G401 (cell line): ENCODE measurements at regions not wholly inside any gene's neighbourhood (a gene's known extent, or its start where the extent isn't known, plus 50 kb on each side); places are given as distances from the start of the nearest gene placed in this dataset.
A peak's percentile ranks its signal among the peaks of the same experiment; 100 is the strongest.

Experiments
- DNase-seq: peaks from one replicate; pipeline ENCODE4 v3.0.0-alpha.2; 2015; ENCODE audit warnings: low spot score
- in situ Hi-C: cut with HindIII; loops from 2 replicates; pipeline ENCODE4 v1.10.0; 2016; ENCODE audit warnings: low sequenced_read_pairs, mixed read lengths

DNA sequence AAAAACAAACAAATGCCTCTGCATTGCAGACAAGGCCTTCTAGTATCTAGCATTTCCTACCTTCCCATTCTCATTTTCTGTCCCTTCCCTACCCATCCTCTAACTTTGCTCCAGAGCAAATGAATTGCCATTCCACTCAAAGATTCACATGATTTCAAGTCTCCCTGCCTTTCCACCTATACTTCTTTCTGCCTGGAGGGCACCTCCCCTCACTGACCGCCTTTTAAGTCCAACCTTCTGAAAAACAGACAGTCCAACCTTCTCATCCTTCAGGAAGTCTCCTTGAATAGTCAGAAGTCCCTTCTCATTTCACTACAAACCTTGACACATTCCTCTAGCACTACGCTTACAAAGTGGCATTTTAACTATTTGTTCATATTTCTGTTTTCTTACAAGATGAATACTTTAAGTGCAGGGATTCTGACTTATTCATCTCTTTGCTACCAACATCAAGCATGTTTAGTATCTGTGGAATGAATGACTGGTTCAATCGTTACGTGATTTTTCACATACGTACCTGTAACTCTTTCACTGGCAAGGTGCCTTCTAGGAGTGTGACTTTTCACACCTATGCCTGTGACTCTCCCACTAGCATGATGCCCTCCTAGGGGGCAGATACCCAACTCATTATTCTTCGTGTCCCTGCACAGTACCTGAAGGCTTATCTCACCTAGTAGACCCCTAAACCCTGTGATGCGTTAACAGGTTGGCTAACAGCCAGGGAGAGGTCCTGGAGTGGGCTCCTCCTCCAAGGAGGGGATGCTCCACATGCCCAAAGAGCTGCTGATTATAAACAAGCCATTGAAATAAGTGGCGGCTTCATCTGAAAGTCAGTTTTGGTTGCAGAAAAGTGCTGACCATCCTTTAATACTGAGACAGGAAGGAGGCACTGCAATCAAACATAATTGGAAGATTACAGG lies 356.2 kb downstream of the MYCN start:
- DNase-seq: no peak
- in situ Hi-C loops: no loop called here

DNA sequence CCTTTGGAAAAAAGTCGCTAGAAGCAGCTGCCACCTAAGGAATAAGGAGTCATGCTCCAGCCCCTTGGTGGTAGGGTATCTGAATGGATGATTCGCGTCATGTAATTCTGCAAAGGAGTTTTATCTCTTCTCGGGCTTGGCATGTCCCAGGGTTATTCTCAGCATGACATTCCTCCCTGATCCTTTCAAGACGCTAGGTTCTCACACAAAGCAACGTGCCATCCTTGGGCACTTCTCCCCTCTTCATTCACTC lies 355.6 kb downstream of the MYCN start:
- in situ Hi-C loops: no loop called here
- no peak for DNase-seq

DNA sequence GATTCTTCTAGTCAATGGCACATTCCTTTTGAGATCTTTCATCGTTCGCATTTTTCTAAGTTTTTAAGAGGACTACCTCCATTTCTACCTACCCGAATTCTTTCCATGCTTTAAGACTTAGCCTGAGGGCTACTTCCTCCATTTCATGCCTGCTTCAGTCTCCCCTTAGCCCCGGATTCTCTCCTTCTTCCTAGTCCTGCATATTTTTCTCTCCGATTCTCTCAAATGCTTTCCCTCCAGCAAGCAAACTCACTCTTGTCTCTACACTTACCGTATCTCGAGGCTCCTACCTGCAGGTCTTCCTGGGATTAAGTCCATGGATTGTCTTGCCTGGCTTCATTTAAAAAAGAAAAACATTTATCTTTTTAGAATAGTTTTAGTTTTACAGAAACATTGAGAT lies 354.4 kb downstream of the MYCN start:
- in situ Hi-C loops: no loop called here
- no peak for DNase-seq

DNA sequence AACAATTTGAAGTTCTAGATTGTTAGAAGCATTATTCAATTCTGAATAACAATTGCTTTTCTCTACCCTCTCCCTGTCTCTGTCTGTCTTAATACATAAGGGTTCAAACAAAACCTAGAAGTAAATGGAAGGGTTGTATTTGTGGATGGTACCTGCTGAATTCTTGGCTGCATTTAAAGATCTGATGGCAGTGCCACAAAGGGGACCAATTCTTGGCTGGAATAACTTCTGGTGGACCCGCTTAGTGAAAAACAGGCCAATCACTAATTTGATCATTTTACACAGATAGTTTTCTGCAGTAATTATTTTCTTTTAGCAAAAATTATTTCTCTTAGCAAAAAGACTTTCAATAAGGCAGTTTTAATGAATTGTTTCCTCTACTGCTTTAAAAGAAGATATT lies 353.5 kb downstream of the MYCN start:
- in situ Hi-C loops: no loop called here
- DNase-seq: no peak

DNA sequence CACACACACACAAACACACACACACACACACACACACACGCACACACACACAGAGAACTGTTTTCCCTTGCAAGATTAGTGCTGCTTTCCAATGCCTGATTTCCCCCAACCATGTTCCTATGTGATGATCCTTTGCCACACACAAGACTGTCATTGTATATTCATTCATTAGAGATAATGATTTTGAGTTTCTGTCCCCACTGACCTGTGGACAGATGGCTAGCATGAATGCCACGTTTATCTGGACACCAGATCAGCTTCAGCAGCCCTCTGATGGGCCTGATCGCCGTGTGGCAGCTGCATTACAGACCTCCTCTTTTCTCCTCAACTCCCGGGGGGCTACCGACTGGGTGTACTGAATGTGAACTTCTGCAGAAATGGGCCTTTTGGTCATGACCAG lies 353.0 kb downstream of the MYCN start:
- DNase-seq: no peak
- in situ Hi-C loops: no loop called here

DNA sequence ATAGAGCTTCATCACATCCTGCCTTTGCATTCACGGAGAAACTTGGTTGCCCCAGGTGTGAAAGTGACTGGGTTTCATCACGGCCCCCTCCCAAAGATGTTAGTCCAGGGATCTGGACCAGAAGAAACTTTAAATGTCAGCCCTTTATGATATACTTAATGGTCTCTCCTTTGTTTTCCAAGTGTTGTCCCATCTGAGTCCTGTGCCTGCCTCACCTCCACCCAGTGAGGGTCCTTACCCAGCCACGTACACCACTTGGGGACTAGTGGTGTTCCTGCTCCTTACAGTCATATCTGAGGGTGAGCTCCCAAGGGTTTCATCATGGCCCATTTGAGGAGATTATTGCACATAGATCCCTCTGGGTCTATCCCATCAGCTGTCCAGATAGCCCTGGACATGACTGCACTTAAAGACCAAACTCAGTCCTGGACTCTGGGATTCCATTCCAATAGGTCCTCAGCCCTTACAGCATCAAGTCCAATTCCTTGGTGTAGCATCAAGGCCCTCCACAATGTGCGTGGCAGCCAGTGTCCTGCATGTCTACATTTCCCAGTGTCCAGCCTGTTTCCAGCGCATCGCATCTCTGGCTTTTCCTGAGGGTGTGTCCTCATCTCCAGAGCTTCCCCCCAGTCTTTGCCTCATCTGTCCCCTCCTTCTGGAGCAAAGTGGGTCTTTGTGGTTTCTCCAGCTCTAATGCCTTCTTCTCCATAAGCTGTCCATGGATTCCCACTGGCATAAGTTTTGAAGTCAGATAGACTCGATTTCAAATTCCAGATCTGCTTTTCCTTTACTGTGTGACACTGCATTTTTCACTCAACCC lies 351.6 kb downstream of the MYCN start:
- in situ Hi-C loops: no loop called here
- no peak for DNase-seq

DNA sequence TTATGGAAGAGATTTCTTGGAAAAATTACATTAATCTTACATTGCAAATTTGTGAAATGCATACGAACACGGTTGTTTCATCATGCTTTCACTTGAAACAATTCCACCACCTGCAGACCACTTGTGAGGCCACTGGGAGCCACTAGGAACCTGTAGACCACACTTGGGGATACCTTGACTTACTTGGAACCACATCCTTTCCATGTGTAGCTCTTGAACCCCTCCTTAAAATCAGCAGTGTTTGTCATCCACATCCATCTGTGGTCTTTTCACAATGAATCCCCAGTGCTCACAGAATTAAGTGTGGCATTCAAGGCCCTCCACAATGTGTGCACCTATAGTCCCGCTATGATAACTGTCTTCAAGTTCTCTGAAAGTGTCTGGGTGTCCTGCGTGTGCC lies 350.9 kb downstream of the MYCN start:
- DNase-seq: no peak
- in situ Hi-C loops: no loop called here

DNA sequence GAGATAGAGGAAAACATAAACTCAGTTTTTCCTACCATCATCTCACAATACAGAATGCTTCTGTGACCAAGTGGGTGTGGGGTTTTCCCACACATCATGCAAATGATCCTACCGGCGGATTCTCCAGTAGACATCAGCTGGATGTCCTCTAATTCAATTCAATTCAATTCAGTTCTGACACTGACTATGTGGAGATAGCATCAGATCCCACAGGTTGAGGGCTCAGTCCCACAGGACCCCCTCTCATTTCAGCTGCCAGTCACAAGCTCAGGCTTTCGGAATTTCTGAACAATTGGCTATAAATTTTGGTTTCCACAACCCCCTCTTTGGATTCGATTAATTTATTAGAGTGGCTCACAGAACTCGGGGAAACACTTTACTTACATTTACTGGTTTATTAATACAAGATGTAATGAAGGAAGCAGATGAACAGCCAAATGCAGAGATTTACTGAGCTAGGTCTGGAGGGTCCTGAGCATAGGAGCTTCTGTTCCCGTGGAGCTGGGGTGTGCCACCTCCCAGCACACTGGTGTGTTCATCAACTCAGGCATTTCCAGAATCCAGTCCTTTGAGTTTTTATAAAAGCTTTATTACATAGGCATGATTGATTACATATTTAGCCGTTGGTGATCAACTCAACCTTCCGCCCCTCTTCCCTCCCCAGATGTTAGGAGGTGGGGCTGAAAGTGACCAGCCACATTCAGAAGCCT lies 350.1 kb downstream of the MYCN start:
- in situ Hi-C loops: no loop called here
- no peak for DNase-seq

DNA sequence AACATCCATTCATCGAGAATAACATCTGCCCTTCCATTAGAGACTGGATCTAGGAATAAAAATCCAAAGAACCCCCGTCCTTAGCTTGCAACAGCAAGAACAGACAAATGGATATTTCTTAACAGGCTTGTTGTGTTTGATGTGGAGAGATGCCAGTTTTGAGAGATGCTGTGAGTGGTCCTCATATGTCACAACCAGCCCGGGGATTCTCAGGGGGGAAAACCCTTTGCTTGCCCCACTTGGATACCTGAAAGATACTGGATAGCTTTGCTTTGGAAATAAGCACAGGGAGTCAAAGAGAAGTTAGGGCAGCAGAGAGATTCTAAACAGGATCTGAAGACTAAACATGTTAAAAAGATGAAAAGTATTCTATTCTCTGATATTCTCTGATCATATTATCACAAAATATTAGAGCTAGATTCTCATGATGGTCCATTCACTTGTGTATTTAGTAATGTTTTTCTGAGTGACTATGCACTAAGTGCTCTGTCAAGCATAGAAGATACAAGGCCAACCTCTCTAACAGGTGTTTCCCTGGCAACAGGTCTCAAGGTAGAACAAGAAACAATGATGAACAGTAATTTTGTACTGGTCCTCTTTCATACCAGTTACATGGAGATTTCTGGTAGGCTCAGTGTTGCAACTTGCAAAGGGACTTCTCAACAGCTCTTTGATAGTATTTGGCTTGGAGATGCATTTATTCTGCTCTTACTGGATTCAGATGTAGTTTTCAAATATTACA lies 348.2 kb downstream of the MYCN start:
- DNase-seq: no peak
- in situ Hi-C loops: no loop called here

DNA sequence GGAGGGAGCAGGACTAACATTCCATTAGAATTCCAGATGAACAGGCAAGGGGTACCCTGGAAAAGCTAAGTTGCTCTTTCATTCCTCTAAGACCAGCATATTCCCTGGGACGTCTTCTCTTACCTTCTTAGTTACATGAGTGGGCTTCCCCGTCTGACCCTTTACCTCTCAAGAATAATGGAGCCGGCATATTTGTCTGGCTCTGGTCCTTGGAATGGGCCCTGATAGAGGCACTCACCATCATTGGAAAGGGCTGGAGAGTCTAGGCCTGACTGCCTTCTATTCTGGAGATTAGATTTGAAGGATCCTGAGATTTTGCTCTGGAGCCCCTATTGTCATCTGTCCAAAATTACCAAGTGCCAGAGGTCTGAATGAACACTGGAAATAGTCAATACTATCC lies 347.5 kb downstream of the MYCN start:
- in situ Hi-C loops: no loop called here
- no peak for DNase-seq

DNA sequence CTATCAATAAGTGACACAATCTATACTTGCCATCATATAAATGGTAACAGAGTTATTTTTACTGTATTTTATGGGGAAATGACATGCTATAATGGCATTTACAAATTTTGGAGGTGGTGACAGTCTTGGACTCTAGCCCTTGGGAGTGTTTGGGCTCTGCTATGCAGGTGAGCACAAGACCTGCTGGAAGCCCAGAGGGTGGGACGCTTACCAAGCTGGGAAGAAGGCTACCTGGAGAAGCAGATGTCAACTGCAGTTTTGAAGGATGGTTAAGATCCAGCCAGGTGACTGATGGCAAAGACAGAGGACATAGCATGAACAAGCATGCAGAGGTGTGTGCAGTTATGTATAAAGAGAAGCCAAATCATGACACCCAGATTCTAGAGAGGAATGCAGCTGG lies 346.9 kb downstream of the MYCN start:
- DNase-seq: no peak
- in situ Hi-C loops: no loop called here

DNA sequence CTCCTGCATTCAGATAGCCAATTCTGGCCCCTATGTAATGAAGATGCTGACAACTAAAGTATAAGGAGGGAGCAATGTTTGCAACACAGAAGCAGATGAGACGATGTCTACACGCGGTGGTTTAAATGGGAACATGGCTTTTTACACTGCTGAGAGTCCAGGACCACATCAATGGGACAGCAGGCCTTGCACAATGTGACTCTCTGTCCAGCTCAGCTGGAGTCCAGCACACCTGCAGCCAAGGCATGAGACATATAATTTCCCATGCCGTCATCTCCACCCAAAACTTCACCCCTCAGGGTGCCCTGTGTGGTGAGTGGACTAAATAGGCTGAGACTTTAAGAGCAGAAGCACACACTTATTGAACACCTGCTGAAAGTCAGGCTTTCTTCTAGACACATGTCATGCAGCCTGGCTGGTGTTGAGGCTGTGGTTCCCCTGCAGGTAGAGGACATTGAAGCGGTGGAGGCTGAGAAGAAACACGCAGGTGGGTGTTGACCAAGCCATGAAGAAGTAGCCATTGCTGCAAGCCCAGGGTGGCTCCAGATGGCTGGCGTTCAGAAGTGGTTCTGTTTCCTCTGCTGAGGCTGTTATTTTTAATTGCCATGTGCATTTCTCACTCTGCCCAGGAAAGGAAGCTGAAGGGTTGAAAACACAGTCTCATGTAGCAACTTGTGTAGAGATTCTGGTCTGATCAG lies 345.6 kb downstream of the MYCN start:
- in situ Hi-C loops: no loop called here
- DNase-seq: no peak

DNA sequence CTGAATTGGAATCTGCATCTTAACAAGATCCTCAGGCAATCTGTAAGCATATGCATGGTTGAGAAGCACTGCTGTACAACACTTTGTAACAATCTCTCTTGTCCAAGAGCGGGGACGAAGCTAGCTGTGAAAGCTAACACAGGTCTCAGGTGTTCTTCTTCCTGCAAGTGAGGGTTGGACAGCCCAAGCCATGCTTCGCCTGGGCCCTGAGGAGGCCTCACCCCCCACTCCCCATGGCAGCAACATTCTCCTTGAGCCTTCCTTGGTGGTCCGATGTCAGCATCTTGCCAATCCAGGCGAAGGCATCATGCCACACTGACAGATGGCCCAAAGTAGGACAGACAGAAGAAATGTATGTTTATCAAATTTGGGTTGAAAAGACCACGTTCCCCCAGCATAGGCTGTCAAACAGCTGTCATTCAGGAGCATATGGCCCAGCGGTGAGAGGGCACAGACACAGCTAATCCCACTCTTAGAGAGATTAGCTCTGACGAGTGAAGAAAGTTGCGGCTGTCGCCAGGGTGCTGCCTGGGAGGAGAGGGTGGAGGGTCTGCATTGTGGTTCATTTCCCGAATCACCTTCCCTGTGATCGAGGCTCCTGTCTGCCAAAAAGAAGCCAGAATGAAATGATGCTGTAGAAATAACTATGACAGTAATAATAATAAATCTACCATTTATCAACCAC lies 344.7 kb downstream of the MYCN start:
- no peak for DNase-seq
- in situ Hi-C loops: no loop called here

DNA sequence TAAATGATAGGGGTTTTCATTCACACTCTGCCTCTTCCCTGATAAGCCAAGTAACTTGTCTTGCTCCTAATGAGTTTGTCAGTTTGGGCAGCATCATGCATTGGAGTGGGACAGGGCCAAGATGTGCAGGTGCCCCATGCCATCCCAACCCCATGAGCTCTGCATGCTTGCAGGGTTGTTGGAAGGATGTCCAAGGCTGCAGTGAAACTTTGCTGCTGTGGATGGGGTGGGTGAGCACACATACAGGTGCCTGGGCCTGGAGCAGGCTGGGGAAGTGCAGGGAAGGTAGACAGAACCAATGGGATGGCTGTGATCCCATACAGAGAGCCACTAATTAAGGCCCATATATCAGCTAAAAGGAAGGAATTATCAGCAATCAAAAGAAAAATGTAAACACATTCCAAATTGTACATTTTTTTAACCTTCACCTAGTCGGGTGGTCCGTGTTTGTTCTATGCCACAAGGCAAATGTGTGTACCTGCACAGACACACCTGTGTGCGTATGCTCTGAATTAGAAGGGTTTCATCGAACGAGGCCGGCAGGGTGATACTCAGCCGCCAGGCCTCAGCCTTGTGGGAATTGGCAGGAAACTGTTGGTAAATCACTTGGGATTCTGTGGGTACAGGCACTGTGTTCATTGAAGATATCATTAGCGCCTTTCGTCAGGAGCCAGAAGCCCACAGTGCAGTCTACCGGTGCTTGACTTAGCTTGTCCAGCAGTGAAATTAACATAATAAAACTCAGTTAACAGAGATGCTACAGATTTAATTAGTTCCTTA lies 342.9 kb downstream of the MYCN start:
- DNase-seq: no peak
- in situ Hi-C loops: no loop called here

DNA sequence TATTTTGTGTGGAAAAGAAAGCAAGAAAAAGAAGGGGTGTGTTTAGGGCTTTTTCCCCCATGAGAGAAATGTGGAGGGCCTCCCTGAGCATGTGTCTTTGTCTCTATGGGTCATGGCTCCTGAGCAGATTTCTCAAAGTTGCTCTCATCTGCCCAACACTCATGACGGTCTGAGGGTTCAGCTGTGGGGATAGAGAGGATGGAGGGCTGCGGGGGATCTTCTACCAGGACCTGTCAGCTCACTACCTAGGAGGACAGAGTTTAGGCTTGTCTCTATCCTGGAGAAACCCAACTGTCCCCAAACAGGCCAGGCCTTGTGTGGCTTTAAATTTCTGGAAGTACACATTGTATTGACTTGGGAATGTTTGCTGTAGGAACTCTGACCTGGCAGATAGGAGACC lies 342.2 kb downstream of the MYCN start:
- DNase-seq: no peak
- in situ Hi-C loops: no loop called here

DNA sequence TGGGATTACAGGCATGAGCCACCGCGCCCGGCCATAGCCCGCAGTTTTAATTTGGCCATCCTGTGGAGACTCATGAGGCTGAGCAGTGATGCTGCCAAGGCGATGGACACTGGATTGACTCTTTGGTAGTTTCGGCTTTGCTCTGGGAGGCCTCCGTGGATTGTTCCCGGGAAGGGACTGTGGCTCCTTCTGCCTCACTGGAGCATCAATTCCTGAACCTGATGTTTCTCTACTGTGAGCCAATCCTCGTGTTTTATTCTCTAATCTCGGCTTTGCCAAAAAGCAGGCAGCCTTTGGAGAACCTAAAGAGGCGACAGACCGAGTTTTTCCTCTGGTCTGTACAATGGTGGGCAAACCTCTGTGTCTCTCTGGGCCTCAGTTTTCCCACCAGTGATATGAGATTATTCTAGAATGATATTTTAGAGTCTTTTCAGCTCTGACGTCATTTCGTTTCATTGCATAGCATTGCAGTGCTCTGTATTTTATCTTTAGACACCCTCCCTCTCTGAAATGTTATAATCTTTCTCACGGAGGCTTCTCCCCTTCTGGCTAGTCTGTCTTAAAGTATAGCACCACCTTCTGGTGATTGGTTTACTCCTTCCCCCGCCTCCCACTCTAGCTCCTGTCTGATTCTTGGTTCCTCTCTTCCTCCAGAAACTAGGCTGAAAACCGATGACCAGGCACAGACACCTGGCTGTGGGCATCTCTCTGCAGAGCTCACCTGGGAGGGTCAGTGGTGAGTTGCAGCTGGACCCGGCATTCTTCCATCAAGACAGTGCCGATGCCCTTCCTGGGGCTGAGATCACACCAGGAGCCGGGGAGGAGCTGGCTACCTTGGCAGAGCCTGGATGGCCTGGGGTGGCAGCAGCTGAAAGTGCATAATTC lies 341.3 kb downstream of the MYCN start:
- DNase-seq: peak; percentile 58
- in situ Hi-C loops: no loop called here

DNA sequence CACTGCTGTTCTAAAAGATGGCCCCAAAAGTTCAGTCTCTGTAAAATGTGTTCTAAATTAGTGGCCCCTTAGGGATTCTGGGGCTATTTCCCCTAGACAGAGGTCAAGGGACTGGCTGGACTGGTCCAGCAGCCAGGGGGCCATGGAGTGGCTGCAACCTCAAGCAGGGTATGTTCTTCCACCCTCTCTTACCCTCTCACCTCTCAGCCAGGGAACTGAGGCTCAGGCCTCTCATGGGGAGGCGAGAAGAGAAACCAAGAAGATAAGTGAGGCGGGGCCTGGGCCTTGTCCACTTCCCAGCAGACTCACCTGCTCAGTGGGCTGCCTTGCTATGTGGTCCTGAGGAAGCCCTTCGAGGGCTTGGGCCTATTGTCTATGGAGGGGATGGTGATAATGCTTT lies 339.7 kb downstream of the MYCN start:
- in situ Hi-C loops: no loop called here
- DNase-seq: no peak
